ENCODE measurements at regions not wholly inside any gene's neighbourhood (a gene's known extent, or its start where the extent isn't known, plus 50 kb on each side); places are given as distances from the start of the nearest gene placed in this dataset.

DNA sequence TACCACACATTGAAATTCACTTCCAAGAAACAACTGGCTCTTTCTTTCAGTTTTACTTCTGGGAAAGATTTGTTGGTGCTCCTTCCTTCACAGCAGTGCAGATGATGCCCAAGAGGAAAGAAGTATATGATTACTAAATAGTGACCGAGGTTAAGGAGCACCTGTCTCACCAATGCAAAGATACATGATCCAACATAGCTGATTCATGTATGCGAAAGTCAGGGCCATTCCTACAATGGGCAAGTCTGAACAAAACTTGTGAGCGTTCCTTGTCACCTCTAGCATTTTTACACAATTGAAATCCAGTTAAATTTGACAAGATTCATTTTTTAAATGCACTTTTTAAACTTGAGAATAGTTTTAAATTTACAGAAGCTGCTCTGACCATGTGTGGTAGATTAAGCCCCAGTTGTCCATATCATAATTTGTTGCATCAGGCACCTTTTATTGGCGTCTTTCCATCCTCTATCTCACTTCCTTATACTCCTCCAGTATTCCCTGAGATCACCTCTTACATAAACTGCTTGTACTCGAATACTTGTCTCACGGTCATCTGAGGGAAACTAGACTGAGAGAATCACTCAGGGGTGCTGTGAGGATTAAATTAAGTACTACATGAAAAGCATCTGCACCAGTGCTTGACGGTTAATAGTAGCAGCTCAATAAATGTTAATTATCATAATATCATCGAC is 438.8 kb upstream of the CDH20 start:
- Histone ChIP-seq H3K27me3 (no peaks in the 10 kb centered on the region), H3K4me1 (no peaks in the 10 kb centered on the region), H3K27ac (no peak overlapping the region), H3K9me3 (no peaks in the 10 kb centered on the region), H3K4me3 (replicated peaks in 1 of 3) (no peak overlapping the region), H3K36me3 (no peaks in the 10 kb centered on the region)
- TF ChIP-seq POLR2A (IDR thresholded peaks at IDR 0.05), result no peak
- TF ChIP-seq CTCF (IDR thresholded peaks at IDR 0.05), result no peak
- intact Hi-C loops (cut with DNase I), result no loop called here
- WGBS, 2 donors, result 86 to 88% methylated on average over 8 of the region's 8 CpGs
- no peak for DNase-seq

DNA sequence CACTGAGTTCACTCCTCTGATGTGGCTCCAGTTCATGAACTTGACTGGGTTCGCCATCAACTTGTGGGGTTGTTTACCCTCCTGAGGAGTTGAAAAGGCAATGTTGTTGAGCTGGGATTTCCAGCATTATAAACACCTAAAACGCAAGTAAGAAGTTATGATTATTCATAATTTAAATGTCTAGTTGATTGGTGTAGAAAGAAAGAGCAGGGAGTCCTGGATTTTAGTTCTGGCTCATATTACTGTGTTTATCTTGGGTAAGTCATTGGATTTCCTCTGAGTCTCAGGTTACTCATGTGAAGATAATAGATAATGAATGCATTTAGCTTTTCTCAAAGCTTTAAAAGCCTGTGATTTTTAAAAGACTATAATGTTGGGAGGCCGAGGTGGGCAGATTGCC is 438.0 kb upstream of the CDH20 start:
- 68 to 80% methylated on average over 3 of the region's 3 CpGs for WGBS, 2 donors

DNA sequence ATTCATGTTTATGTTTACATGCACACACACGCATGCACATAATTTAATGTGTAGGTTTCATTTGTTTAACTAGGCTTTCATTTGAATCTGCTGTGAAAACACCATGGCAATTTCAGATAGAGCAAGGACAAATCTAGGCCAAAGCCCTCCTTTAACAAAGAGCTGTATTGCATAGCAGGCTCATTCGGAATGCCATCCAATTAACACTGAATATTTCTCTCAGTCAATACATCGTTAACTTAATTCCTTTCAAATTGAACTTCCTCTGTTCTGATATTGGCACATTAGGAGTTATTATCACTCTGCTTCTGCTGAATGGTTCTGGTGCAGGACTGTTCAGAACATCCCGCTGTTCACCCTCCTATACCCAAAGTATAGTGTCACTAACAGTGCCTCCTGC is 435.1 kb upstream of the CDH20 start:
- H3K27me3 ChIP-seq, result no peaks in the 10 kb centered on the region
- no peak overlapping the region for H3K27ac ChIP-seq
- H3K36me3 ChIP-seq, result no peaks in the 10 kb centered on the region
- no peak for DNase-seq
- TF ChIP-seq CTCF (IDR thresholded peaks at IDR 0.05) (no peak), POLR2A (IDR thresholded peaks at IDR 0.05) (no peak)
- H3K4me1 ChIP-seq, result no peaks in the 10 kb centered on the region
- no peak overlapping the region for H3K4me3 ChIP-seq (replicated peaks in 1 of 3)
- 69 to 80% methylated on average over 4 of the region's 4 CpGs for WGBS, 2 donors
- intact Hi-C loops (cut with DNase I), result no loop called here
- H3K9me3 ChIP-seq, result no peaks in the 10 kb centered on the region

More for the DNA sequence above, 438.0 kb upstream of the CDH20 start:
- H3K4me1 ChIP-seq, result no peaks in the 10 kb centered on the region
- H3K27ac ChIP-seq, result no peak overlapping the region
- no peak overlapping the region for H3K4me3 ChIP-seq (replicated peaks in 1 of 3)
- TF ChIP-seq POLR2A (IDR thresholded peaks at IDR 0.05), result no peak
- no peak for TF ChIP-seq CTCF (IDR thresholded peaks at IDR 0.05)
- H3K9me3 ChIP-seq, result no peaks in the 10 kb centered on the region
- intact Hi-C loops (cut with DNase I), result no loop called here
- H3K27me3 ChIP-seq, result no peaks in the 10 kb centered on the region
- DNase-seq, result no peak
- no peaks in the 10 kb centered on the region for H3K36me3 ChIP-seq

DNA sequence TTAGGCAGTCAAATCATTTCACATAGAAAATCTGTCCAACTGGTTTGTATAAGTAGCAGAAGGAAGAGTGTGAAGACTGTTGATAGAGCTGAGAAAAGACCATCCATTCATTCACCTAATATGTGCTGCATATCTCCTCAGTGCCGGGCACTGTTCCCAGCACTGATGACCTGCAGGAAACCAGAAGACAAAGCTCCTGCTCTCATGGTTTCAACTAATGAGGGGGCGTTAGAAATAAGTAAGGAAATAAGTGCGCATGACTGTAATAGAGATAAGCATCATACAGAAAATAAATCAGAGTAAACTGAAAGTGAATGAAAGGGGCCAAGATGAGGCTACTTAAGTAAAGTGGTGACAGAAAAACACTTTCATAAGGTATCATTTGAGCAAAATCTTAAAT is 427.5 kb upstream of the CDH20 start:
- no peaks in the 10 kb centered on the region for H3K27me3 ChIP-seq
- 60 to 67% methylated on average over 3 of the region's 3 CpGs for WGBS, 2 donors
- TF ChIP-seq CTCF (IDR thresholded peaks at IDR 0.05), result no peak
- no peak for TF ChIP-seq POLR2A (IDR thresholded peaks at IDR 0.05)
- H3K36me3 ChIP-seq, result no peaks in the 10 kb centered on the region
- no peak overlapping the region for H3K4me3 ChIP-seq (replicated peaks in 1 of 3)
- H3K9me3 ChIP-seq, result no peaks in the 10 kb centered on the region
- intact Hi-C loops (cut with DNase I), result no loop called here
- H3K4me1 ChIP-seq, result no peaks in the 10 kb centered on the region
- no peak overlapping the region for H3K27ac ChIP-seq
- DNase-seq, result no peak

- H3K27ac ChIP-seq, result no peak overlapping the region
- no peak for DNase-seq
- H3K4me3 ChIP-seq (replicated peaks in 1 of 3), result no peak overlapping the region
- intact Hi-C loops (cut with DNase I), result no loop called here
- no peaks in the 10 kb centered on the region for H3K36me3 ChIP-seq
- H3K4me1 ChIP-seq, result no peaks in the 10 kb centered on the region
- no peaks in the 10 kb centered on the region for H3K27me3 ChIP-seq
- H3K9me3 ChIP-seq, result no peaks in the 10 kb centered on the region
- no peak for TF ChIP-seq CTCF (IDR thresholded peaks at IDR 0.05)
- no peak for TF ChIP-seq POLR2A (IDR thresholded peaks at IDR 0.05)
Observed at GRCh38 chr18:60910534-60910933, 422.7 kb upstream of the CDH20 start.
